Naive thymus-derived CD4-positive, alpha-beta T cell (primary cell): ENCODE measurements at regions not wholly inside any gene's neighbourhood (a gene's known extent, or its start where the extent isn't known, plus 50 kb on each side); places are given as distances from the start of the nearest gene placed in this dataset.
"Not testable (repeated sequence)": the region's sequence is repeated elsewhere in the genome, so short reads cannot be mapped to it uniquely, and the experiment has no call there.

Source experiments
- ATAC-seq: fragments of 150-1000 bp; cut with Tn5 transposase; 2 replicates; pipeline ENCODE4 v1.10.0; 2021; ENCODE audit warnings: mild to moderate bottlenecking, moderate library complexity
- CTCF ChIA-PET: fragments of 350-600 bp; sonication (Branson Sonifier 250); formaldehyde crosslinking; loops from one replicate; lab custom pipeline; 2021; ENCODE audit warnings: antibody characterized with exemption; lab: Charles Lee
- POLR2A ChIA-PET: fragments of 350-600 bp; sonication (Branson Sonifier 250); formaldehyde crosslinking; loops from one replicate; lab custom pipeline; 2021; ENCODE audit warnings: antibody characterized with exemption, inconsistent platforms; lab: Charles Lee
- DNase-seq, 9 donors: peaks; one replicate each; pipeline versions ENCODE4 v3.0.0 to v3.0.0-alpha.2; 2020 to 2022; ENCODE audit warnings: mixed read lengths in 1 of 9
- H3K27ac ChIP-seq: one replicate; pipeline ENCODE4 v1.7.0; 2013; ENCODE audit warnings: mild to moderate bottlenecking, low read depth, low read length, moderate library complexity
- H3K27me3 ChIP-seq, 2 donors: one replicate each; pipeline ENCODE4 v1.7.0; 2013; ENCODE audit warnings: low read length in 2 of 2, mild to moderate bottlenecking in 2 of 2, moderate library complexity in 2 of 2; ENCODE audit not compliant: control insufficient read depth in 2 of 2, insufficient read depth in 2 of 2
- H3K36me3 ChIP-seq, 3 experiments: 1 replicate in 2 of 3; 2 replicates in 1 of 3; pipeline ENCODE4 v1.7.0; 2013; ENCODE audit warnings: low read length in 3 of 3, mild to moderate bottlenecking in 3 of 3, moderate library complexity in 1 of 3; ENCODE audit not compliant: insufficient read depth in 3 of 3, control insufficient read depth in 2 of 3
- H3K4me1 ChIP-seq, 2 donors: one replicate each; pipeline ENCODE4 v1.7.0; 2013; ENCODE audit warnings: low read length in 2 of 2, mild to moderate bottlenecking in 2 of 2, moderate library complexity in 1 of 2; ENCODE audit not compliant: control insufficient read depth in 2 of 2, insufficient read depth in 2 of 2
- H3K4me3 ChIP-seq: 2 replicates; pipeline ENCODE4 v1.7.0; 2013; ENCODE audit warnings: mild to moderate bottlenecking, low read length
- H3K9me3 ChIP-seq, 3 experiments: 1 replicate in 2 of 3; 2 replicates in 1 of 3; pipeline ENCODE4 v1.7.0; 2013; ENCODE audit warnings: low read length in 3 of 3; ENCODE audit not compliant: control insufficient read depth in 2 of 3
- H3K27ac Mint-ChIP-seq, 9 donors: one replicate each; pipeline ENCODE4 v1.8.0; 2020 to 2022; ENCODE audit warnings: mixed read lengths in 9 of 9, mild to moderate bottlenecking in 8 of 9, moderate library complexity in 5 of 9, inconsistent platforms in 2 of 9
- H3K27me3 Mint-ChIP-seq, 5 donors: one replicate each; pipeline ENCODE4 v1.8.0; 2021 to 2022; ENCODE audit warnings: mixed read lengths in 5 of 5, mild to moderate bottlenecking in 1 of 5
- H3K36me3 Mint-ChIP-seq, 5 donors: one replicate each; pipeline ENCODE4 v1.8.0; 2020 to 2022; ENCODE audit warnings: mixed read lengths in 5 of 5, mild to moderate bottlenecking in 3 of 5, inconsistent platforms in 1 of 5
- H3K4me1 Mint-ChIP-seq, 7 donors: one replicate each; pipeline ENCODE4 v1.8.0; 2020 to 2022; ENCODE audit warnings: mixed read lengths in 7 of 7, mild to moderate bottlenecking in 3 of 7, inconsistent platforms in 1 of 7
- H3K4me3 Mint-ChIP-seq, 10 donors: one replicate each; pipeline ENCODE4 v1.8.0; 2020 to 2022; ENCODE audit warnings: mild to moderate bottlenecking in 10 of 10, mixed read lengths in 10 of 10, moderate library complexity in 6 of 10, inconsistent platforms in 2 of 10
- H3K9me3 Mint-ChIP-seq, 11 donors: one replicate each; pipeline ENCODE4 v1.8.0; 2020 to 2022; ENCODE audit warnings: mixed read lengths in 11 of 11, mild to moderate bottlenecking in 4 of 11, inconsistent platforms in 1 of 11, moderate library complexity in 1 of 11
- intact Hi-C, 2 donors: fragments of 100-400 bp; cut with micrococcal nuclease; formaldehyde crosslinking; loops; one replicate each; pipeline ENCODE4 v1.15.1; 2023

DNA sequence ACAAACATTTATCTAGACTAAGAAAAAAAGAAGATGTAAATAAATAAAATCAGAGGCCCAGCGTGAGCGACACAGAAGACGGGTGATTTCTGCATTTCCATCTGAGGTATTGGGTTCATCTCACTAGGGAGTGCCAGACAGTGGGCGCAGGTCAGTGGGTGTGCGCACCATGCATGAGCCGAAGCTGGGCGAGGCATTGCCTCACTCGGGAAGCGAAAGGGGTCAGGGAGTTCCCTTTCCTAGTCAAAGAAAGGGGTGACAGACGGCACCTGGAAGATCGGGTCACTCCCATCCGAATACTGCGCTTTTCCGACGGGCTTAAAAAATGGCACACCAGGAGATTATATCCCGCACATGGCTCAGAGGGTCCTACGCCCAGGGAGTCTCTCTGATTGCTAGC is 79.5 kb upstream of the ABCD2 start:
- CTCF ChIA-PET, DNase-seq, POLR2A ChIA-PET, H3K4me3 ChIP-seq, H3K4me1 ChIP-seq, H3K27ac Mint-ChIP-seq, H3K36me3 ChIP-seq, H3K4me3 Mint-ChIP-seq, H3K9me3 ChIP-seq, ATAC-seq, H3K27ac ChIP-seq, intact Hi-C loops, H3K27me3 ChIP-seq, H3K4me1 Mint-ChIP-seq: not testable (repeated sequence)
- Mint-ChIP-seq H3K36me3 (peaks cover 0 to 17% (median 0%) of the 10 kb centered on the region in 5 donors), H3K9me3 (peaks cover 3 to 38% (median 16%) of the 10 kb centered on the region in 11 donors), H3K27me3 (peaks cover 0 to 27% (median 14%) of the 10 kb centered on the region in 5 donors)

- H3K4me1 ChIP-seq: no peaks in the 10 kb centered on the region
- H3K27me3 Mint-ChIP-seq: peaks cover 0 to 23% (median 14%) of the 10 kb centered on the region in 5 donors
- H3K27ac ChIP-seq: no peak overlapping the region
- DNase-seq (no peak), ATAC-seq (no peak)
- POLR2A ChIA-PET: interaction anchor here (0.7 kb wide), 1 partner anchor 243 kb away, joined by 3 read pairs; no protein-coding TSS in a partner anchor
- no peak overlapping the region for H3K4me3 Mint-ChIP-seq
- H3K9me3 ChIP-seq: no peaks in the 10 kb centered on the region
- H3K36me3 ChIP-seq: no peaks in the 10 kb centered on the region
- peaks cover 0 to 17% (median 0%) of the 10 kb centered on the region in 5 donors for H3K36me3 Mint-ChIP-seq
- no peak overlapping the region for H3K4me3 ChIP-seq
- peaks cover 3 to 37% (median 15%) of the 10 kb centered on the region in 11 donors for H3K9me3 Mint-ChIP-seq
- CTCF ChIA-PET: interaction anchor here (0.6 kb wide), 1 partner anchor 81 kb away, joined by 3 read pairs; no protein-coding TSS in a partner anchor
- peaks cover 0 to 4% (median 2%) of the 10 kb centered on the region in 7 donors for H3K4me1 Mint-ChIP-seq
- no peak overlapping the region for H3K27ac Mint-ChIP-seq
- intact Hi-C loops: no loop called here
- no peaks in the 10 kb centered on the region for H3K27me3 ChIP-seq
These were observed 77.5 kb upstream of the ABCD2 start for GRCh38 chr12:39697108-39697507.

- DNase-seq (peak in 5 of 9 donors; percentile 29 to 47 (median 43)), ATAC-seq (peak; percentile 64)
- peak overlapping the region in 1 of 10 donors; percentile 15 for H3K4me3 Mint-ChIP-seq
- peaks cover 0 to 7% (median 5%) of the 10 kb centered on the region in 7 donors for H3K4me1 Mint-ChIP-seq
- peaks cover 0 to 6% (median 0%) of the 10 kb centered on the region in 5 donors for H3K36me3 Mint-ChIP-seq
- H3K4me1 ChIP-seq: peaks cover 0 to 3% of the 10 kb centered on the region in 2 donors
- no peak overlapping the region for H3K27ac ChIP-seq
- no peaks in the 10 kb centered on the region for H3K9me3 ChIP-seq
- no peaks in the 10 kb centered on the region for H3K36me3 ChIP-seq
- ChIA-PET POLR2A (interaction anchor here (1.6 kb wide), 1 partner anchor 73 kb away, joined by 9 read pairs; the partner anchor contains the start of gene ABCD2), CTCF (interaction anchor here (0.7 to 2.7 kb wide), 12 partner anchors 11 to 420 kb away, joined by 3 to 27 read pairs (median 4); partner anchors contain the start of gene ABCD2)
- H3K27ac Mint-ChIP-seq: no peak overlapping the region
- intact Hi-C loops: loop anchor here (1.0 to 5.0 kb wide), 7 partner anchors 24 to 374 kb away; partner anchors contain the start of genes ABCD2 (in 2 of the 2) and KIF21A (in 1 of the 2)
- peaks cover 0 to 10% (median 3%) of the 10 kb centered on the region in 11 donors for H3K9me3 Mint-ChIP-seq
- peaks cover 0 to 12% (median 8%) of the 10 kb centered on the region in 5 donors for H3K27me3 Mint-ChIP-seq
- no peak overlapping the region for H3K4me3 ChIP-seq
- no peaks in the 10 kb centered on the region for H3K27me3 ChIP-seq
These were observed 72.8 kb upstream of the ABCD2 start for GRCh38 chr12:39692258-39692853.

GRCh38 chr12:39685854-39686657 is 66.5 kb upstream of the ABCD2 start:
- peaks cover 24 to 28% of the 10 kb centered on the region in 2 donors for H3K4me1 ChIP-seq
- peaks cover 0 to 10% (median 3%) of the 10 kb centered on the region in 11 donors for H3K9me3 Mint-ChIP-seq
- H3K27ac Mint-ChIP-seq: peak overlapping the region in 8 of 9 donors; percentile 4 to 99 (median 71)
- no peaks in the 10 kb centered on the region for H3K27me3 ChIP-seq
- no peaks in the 10 kb centered on the region for H3K36me3 ChIP-seq
- ChIA-PET CTCF (interaction anchor here (0.7 kb wide), 1 partner anchor 27 kb away, joined by 3 read pairs; no protein-coding TSS in a partner anchor), POLR2A (interaction anchor here (0.7 to 4.5 kb wide), 4 partner anchors 13 to 69 kb away, joined by 3 to 51 read pairs (median 4); partner anchors contain the start of gene ABCD2)
- no peak overlapping the region for H3K4me3 ChIP-seq
- H3K4me3 Mint-ChIP-seq: peak overlapping the region in 3 of 10 donors; percentile 31 to 84 (median 54)
- DNase-seq: no peak
- no peaks in the 10 kb centered on the region for H3K9me3 ChIP-seq
- intact Hi-C loops: loop anchor here in 1 of 2 donors (1.0 to 5.0 kb wide), 3 partner anchors 66 to 421 kb away; partner anchors contain the start of genes KIF21A and SLC2A13
- no peaks in the 10 kb centered on the region for H3K27me3 Mint-ChIP-seq
- peak; percentile 51 for ATAC-seq
- H3K36me3 Mint-ChIP-seq: peaks cover 3 to 15% (median 4%) of the 10 kb centered on the region in 5 donors
- no peak overlapping the region for H3K27ac ChIP-seq
- H3K4me1 Mint-ChIP-seq: peaks cover 16 to 43% (median 38%) of the 10 kb centered on the region in 7 donors

GRCh38 chr12:39682689-39683477 is 63.3 kb upstream of the ABCD2 start:
- ATAC-seq (peak; percentile 75), DNase-seq (peak in 6 of 9 donors; percentile 27 to 60 (median 44))
- Mint-ChIP-seq H3K27ac (peak overlapping the region; percentile 87 to 99 (median 96)), H3K4me1 (peaks cover 16 to 45% (median 38%) of the 10 kb centered on the region in 7 donors), H3K4me3 (peak overlapping the region; percentile 61 to 90 (median 83)), H3K36me3 (peaks cover 7 to 35% (median 14%) of the 10 kb centered on the region in 5 donors), H3K9me3 (peaks cover 5 to 38% (median 15%) of the 10 kb centered on the region in 11 donors), H3K27me3 (no peaks in the 10 kb centered on the region)
- Histone ChIP-seq H3K4me3 (peak overlapping the region; percentile 30), H3K27me3 (no peaks in the 10 kb centered on the region), H3K36me3 (no peaks in the 10 kb centered on the region), H3K9me3 (no peaks in the 10 kb centered on the region), H3K4me1 (peaks cover 24 to 26% of the 10 kb centered on the region in 2 donors), H3K27ac (peak overlapping the region; percentile 64)
- CTCF ChIA-PET: no interaction called here
- POLR2A ChIA-PET: interaction anchor here (0.8 to 4.5 kb wide), 5 partner anchors 11 to 62 kb away, joined by 3 to 51 read pairs (median 4); partner anchors contain the start of gene ABCD2
- intact Hi-C loops: loop anchor here (1.0 to 5.0 kb wide), 7 partner anchors 8 to 424 kb away; partner anchors contain the start of genes ABCD2 (in 1 of the 2) and SLC2A13 (in 1 of the 2)
